OCI-LY3 (cell line): ENCODE measurements at regions not wholly inside any gene's neighbourhood (a gene's known extent, or its start where the extent isn't known, plus 50 kb on each side); places are given as distances from the start of the nearest gene placed in this dataset.

Experiments
- H2AFZ ChIP-seq: fragments of 200-600, 300-600 bp; shearing (Covaris generic); 2 replicates; pipeline ENCODE4 v1.6.0; 2014; ENCODE audit warnings: antibody characterized with exemption, low read depth, low read length
- H3K27ac ChIP-seq: fragments of 200-600, 300-600 bp; sonication (generic); 2 replicates; pipeline ENCODE4 v1.5.1; 2014; ENCODE audit warnings: mild to moderate bottlenecking, low read length, moderate library complexity, mixed read lengths
- H3K27me3 ChIP-seq: fragments of 200-600, 300-600 bp; sonication (generic); 2 replicates; pipeline ENCODE4 v1.6.1; 2014; ENCODE audit warnings: low read depth, low read length, mixed read lengths
- H3K36me3 ChIP-seq: fragments of 200-600, 300-600 bp; sonication (generic); replicated peaks from 2 replicates; pipeline ENCODE3; 2014; ENCODE audit warnings: low read depth, low read length, mixed read lengths
- H3K4me1 ChIP-seq: fragments of 300-600, 200-600 bp; sonication (generic); 2 replicates; pipeline ENCODE4 v1.6.1; 2014; ENCODE audit warnings: low read length, mixed read lengths
- H3K4me2 ChIP-seq: fragments of 200-600, 300-600 bp; sonication (generic); 2 replicates; pipeline ENCODE4 v1.6.1; 2014; ENCODE audit warnings: low read length, mixed read lengths
- H3K4me3 ChIP-seq: fragments of 300-600, 200-600 bp; sonication (generic); 2 replicates; pipeline ENCODE4 v1.5.1; 2014; ENCODE audit warnings: antibody characterized with exemption, mild to moderate bottlenecking, low read length, moderate library complexity
- H3K79me2 ChIP-seq: fragments of 300-600, 200-600 bp; shearing (Covaris generic); 2 replicates; pipeline ENCODE4 v1.6.1; 2014; ENCODE audit warnings: mild to moderate bottlenecking, low read length, mixed read lengths
- H3K9ac ChIP-seq: fragments of 300-600, 200-600 bp; shearing (Covaris generic); 2 replicates; pipeline ENCODE4 v1.6.0; 2014; ENCODE audit warnings: mild to moderate bottlenecking, low read length, moderate library complexity
- H3K9me3 ChIP-seq: fragments of 200-600, 300-600 bp; shearing (Covaris generic); 2 replicates; pipeline ENCODE4 v1.6.1; 2014; ENCODE audit warnings: low read length, mixed read lengths; ENCODE audit not compliant: insufficient read depth
- H4K20me1 ChIP-seq: fragments of 200-600, 300-600 bp; sonication (generic); 2 replicates; pipeline ENCODE4 v1.6.1; 2016; ENCODE audit warnings: low read length, mixed read lengths; ENCODE audit not compliant: insufficient read depth
- CTCF ChIP-seq: fragments of 200-600, 300-600 bp; sonication (generic); IDR thresholded peaks from 2 replicates; pipeline ENCODE4 v1.5.1; 2014; ENCODE audit warnings: antibody characterized with exemption, low read length, low read depth
- EZH2phosphoT487 ChIP-seq: fragments of 200-600 bp; shearing (Covaris generic); IDR thresholded peaks from 2 replicates; pipeline ENCODE4 v1.6.1; 2018; ENCODE audit warnings: antibody characterized with exemption, mixed run types, low read depth

GRCh38 chr21:18759267-18759666 lies 355.7 kb upstream of the TMPRSS15 start:
- H4K20me1 ChIP-seq, result no peaks in the 10 kb centered on the region
- no peak overlapping the region for H3K27ac ChIP-seq
- no peak for TF ChIP-seq CTCF
- no peak for TF ChIP-seq EZH2phosphoT487
- H3K4me3 ChIP-seq, result no peak overlapping the region
- no peak overlapping the region for H2AFZ ChIP-seq
- H3K4me2 ChIP-seq, result no peak overlapping the region
- H3K4me1 ChIP-seq, result no peaks in the 10 kb centered on the region
- H3K9me3 ChIP-seq, result no peaks in the 10 kb centered on the region
- no peaks in the 10 kb centered on the region for H3K27me3 ChIP-seq
- no peaks in the 10 kb centered on the region for H3K36me3 ChIP-seq
- no peak overlapping the region for H3K9ac ChIP-seq
- no peaks in the 10 kb centered on the region for H3K79me2 ChIP-seq

- H3K4me2 ChIP-seq, result no peak overlapping the region
Measured at GRCh38 chr21:18759751-18760161, 356.2 kb upstream of the TMPRSS15 start.

GRCh38 chr21:18760247-18760646 lies 356.7 kb upstream of the TMPRSS15 start:
- H2AFZ ChIP-seq, result no peak overlapping the region
- no peaks in the 10 kb centered on the region for H3K4me1 ChIP-seq
- H3K27me3 ChIP-seq, result no peaks in the 10 kb centered on the region
- H4K20me1 ChIP-seq, result no peaks in the 10 kb centered on the region
- H3K4me2 ChIP-seq, result no peak overlapping the region
- no peak overlapping the region for H3K9ac ChIP-seq
- no peaks in the 10 kb centered on the region for H3K9me3 ChIP-seq
- no peak overlapping the region for H3K4me3 ChIP-seq
- H3K27ac ChIP-seq, result no peak overlapping the region
- H3K36me3 ChIP-seq, result no peaks in the 10 kb centered on the region
- TF ChIP-seq CTCF, result no peak
- no peak for TF ChIP-seq EZH2phosphoT487
- no peaks in the 10 kb centered on the region for H3K79me2 ChIP-seq

More at GRCh38 chr21:18759751-18760161, 356.2 kb upstream of the TMPRSS15 start:
- no peak for TF ChIP-seq EZH2phosphoT487
- TF ChIP-seq CTCF, result no peak
- H3K9ac ChIP-seq, result no peak overlapping the region
- no peaks in the 10 kb centered on the region for H3K9me3 ChIP-seq
- no peak overlapping the region for H2AFZ ChIP-seq
- H3K79me2 ChIP-seq, result no peaks in the 10 kb centered on the region
- no peaks in the 10 kb centered on the region for H4K20me1 ChIP-seq
- no peak overlapping the region for H3K4me3 ChIP-seq
- H3K27ac ChIP-seq, result no peak overlapping the region
- no peaks in the 10 kb centered on the region for H3K36me3 ChIP-seq
- H3K27me3 ChIP-seq, result no peaks in the 10 kb centered on the region
- no peaks in the 10 kb centered on the region for H3K4me1 ChIP-seq

GRCh38 chr21:18764720-18765119 lies 361.1 kb upstream of the TMPRSS15 start:
- no peaks in the 10 kb centered on the region for H3K79me2 ChIP-seq
- no peaks in the 10 kb centered on the region for H3K36me3 ChIP-seq
- H3K27me3 ChIP-seq, result no peaks in the 10 kb centered on the region
- H3K27ac ChIP-seq, result no peak overlapping the region
- no peaks in the 10 kb centered on the region for H4K20me1 ChIP-seq
- no peak overlapping the region for H3K4me2 ChIP-seq
- no peak overlapping the region for H3K4me3 ChIP-seq
- H3K4me1 ChIP-seq, result peaks cover 10% of the 10 kb centered on the region; the same call in 1 of the 2 replicates
- H2AFZ ChIP-seq, result no peak overlapping the region
- TF ChIP-seq CTCF, result no peak
- TF ChIP-seq EZH2phosphoT487, result no peak
- H3K9ac ChIP-seq, result no peak overlapping the region
- no peaks in the 10 kb centered on the region for H3K9me3 ChIP-seq
